ENCODE measurements at regions not wholly inside any gene's neighbourhood (a gene's known extent, or its start where the extent isn't known, plus 50 kb on each side); places are given as distances from the start of the nearest gene placed in this dataset.

- ChIA-PET CTCF (interaction anchor here (1.1 kb wide), 1 partner anchor 64 kb away, joined by 3 read pairs; no protein-coding TSS in a partner anchor), POLR2A (no interaction called here)
- DNase-seq (ENCODE audit: low read depth, low spot score) = no peak
- no peak for TF ChIP-seq CTCF (IDR thresholded peaks at IDR 0.05; ENCODE audit: insufficient read depth, low read length, missing control alignments)
- H3K4me3 ChIP-seq (ENCODE audit: low read depth, low read length) = no peak overlapping the region
These were observed 104.6 kb downstream of the DIRAS3 start for GRCh38 chr1:67945733-67946374.

- DNase-seq (ENCODE audit: low read depth, low spot score) = no peak
- POLR2A ChIA-PET = no interaction called here
- no peak for TF ChIP-seq CTCF (IDR thresholded peaks at IDR 0.05; ENCODE audit: insufficient read depth, low read length, missing control alignments)
- no peak overlapping the region for H3K4me3 ChIP-seq (ENCODE audit: low read depth, low read length)
- CTCF ChIA-PET = interaction anchor here (0.8 to 1.7 kb wide), 4 partner anchors 14 to 51 kb away, joined by 3 to 5 read pairs (median 4); no protein-coding TSS in a partner anchor
These were observed 108.2 kb downstream of the DIRAS3 start for GRCh38 chr1:67942274-67942673.

- ChIA-PET POLR2A (no interaction called here), CTCF (interaction anchor here (0.7 to 1.7 kb wide), 5 partner anchors 8 to 34 kb away, joined by 3 to 4 read pairs (median 3); no protein-coding TSS in a partner anchor)
- DNase-seq (ENCODE audit: low read depth, low spot score) = no peak
- no peak for TF ChIP-seq CTCF (IDR thresholded peaks at IDR 0.05; ENCODE audit: insufficient read depth, low read length, missing control alignments)
- no peak overlapping the region for H3K4me3 ChIP-seq (ENCODE audit: low read depth, low read length)
These were observed 108.5 kb upstream of the GNG12 start for GRCh38 chr1:67941746-67942145.

GRCh38 chr1:67941155-67941554 is 107.9 kb upstream of the GNG12 start:
- no peak for TF ChIP-seq CTCF (IDR thresholded peaks at IDR 0.05; ENCODE audit: insufficient read depth, low read length, missing control alignments)
- H3K4me3 ChIP-seq (ENCODE audit: low read depth, low read length) = no peak overlapping the region
- CTCF ChIA-PET = interaction anchor here (0.7 to 1.7 kb wide), 4 partner anchors 9 to 35 kb away, joined by 3 to 4 read pairs (median 4); no protein-coding TSS in a partner anchor
- POLR2A ChIA-PET = no interaction called here
- DNase-seq (ENCODE audit: low read depth, low spot score) = no peak

GRCh38 chr1:67939942-67940341 is 106.7 kb upstream of the GNG12 start:
- ChIA-PET POLR2A (no interaction called here), CTCF (interaction anchor here (1.5 kb wide), 1 partner anchor 70 kb away, joined by 7 read pairs; no protein-coding TSS in a partner anchor)
- TF ChIP-seq CTCF (IDR thresholded peaks at IDR 0.05; ENCODE audit: insufficient read depth, low read length, missing control alignments) = no peak
- H3K4me3 ChIP-seq (ENCODE audit: low read depth, low read length) = no peak overlapping the region
- no peak for DNase-seq (ENCODE audit: low read depth, low spot score)

- H3K4me3 ChIP-seq (ENCODE audit: low read depth, low read length) = no peak overlapping the region
- CTCF ChIA-PET = interaction anchor here (1.5 kb wide), 1 partner anchor 71 kb away, joined by 7 read pairs; no protein-coding TSS in a partner anchor
- POLR2A ChIA-PET = no interaction called here
- no peak for DNase-seq (ENCODE audit: low read depth, low spot score)
- TF ChIP-seq CTCF (IDR thresholded peaks at IDR 0.05; ENCODE audit: insufficient read depth, low read length, missing control alignments) = no peak
These were observed 106.0 kb upstream of the GNG12 start for GRCh38 chr1:67939186-67939743.

All from AG04449 (cell line).